Prostate gland (tissue), 2 donors: ENCODE measurements at regions not wholly inside any gene's neighbourhood (a gene's known extent, or its start where the extent isn't known, plus 50 kb on each side); places are given as distances from the start of the nearest gene placed in this dataset.

Experiments used
- POLR2A ChIP-seq: fragments of 450-650 bp; IDR thresholded peaks from one replicate; pipeline ENCODE4 v1.6.1; 2016; ENCODE audit warnings: antibody characterized with exemption, mild to moderate bottlenecking
- TF ChIP-seq, protein P1 (sequence below), 4 experiments: fragments of 200-600 bp in 2 of 4; fragments of 450-650 bp in 2 of 4; sonication (generic) in 2 of 4; IDR thresholded peaks; 1 replicate in 3 of 4; 2 replicates in 1 of 4; pipeline ENCODE4 v1.5.1; 2016 to 2019; ENCODE audit warnings: antibody characterized with exemption in 4 of 4, mild to moderate bottlenecking in 2 of 4, moderate library complexity in 2 of 4

DNA sequence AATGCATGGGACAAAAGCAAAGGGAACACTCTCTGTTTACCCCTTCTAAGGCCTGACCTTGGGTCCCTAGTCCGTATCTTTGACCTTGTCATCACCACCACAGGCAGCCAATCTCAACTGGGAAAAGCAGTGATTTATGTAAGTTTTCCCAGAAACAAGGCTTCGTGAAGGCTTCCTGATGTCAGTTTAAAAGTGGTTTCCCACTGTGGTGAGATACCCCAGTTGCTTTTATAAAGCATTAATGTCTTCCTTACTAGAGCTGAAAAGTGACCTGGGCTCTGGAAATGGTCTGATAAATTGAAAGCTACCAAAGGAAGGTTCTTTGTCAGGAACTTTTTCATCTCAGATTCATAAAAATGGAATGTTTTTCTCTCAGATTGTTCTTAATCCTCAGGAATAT lies 536.4 kb upstream of the PTBP2 start:
- TF ChIP-seq POLR2A: no peak
- TF ChIP-seq, protein P1, sequence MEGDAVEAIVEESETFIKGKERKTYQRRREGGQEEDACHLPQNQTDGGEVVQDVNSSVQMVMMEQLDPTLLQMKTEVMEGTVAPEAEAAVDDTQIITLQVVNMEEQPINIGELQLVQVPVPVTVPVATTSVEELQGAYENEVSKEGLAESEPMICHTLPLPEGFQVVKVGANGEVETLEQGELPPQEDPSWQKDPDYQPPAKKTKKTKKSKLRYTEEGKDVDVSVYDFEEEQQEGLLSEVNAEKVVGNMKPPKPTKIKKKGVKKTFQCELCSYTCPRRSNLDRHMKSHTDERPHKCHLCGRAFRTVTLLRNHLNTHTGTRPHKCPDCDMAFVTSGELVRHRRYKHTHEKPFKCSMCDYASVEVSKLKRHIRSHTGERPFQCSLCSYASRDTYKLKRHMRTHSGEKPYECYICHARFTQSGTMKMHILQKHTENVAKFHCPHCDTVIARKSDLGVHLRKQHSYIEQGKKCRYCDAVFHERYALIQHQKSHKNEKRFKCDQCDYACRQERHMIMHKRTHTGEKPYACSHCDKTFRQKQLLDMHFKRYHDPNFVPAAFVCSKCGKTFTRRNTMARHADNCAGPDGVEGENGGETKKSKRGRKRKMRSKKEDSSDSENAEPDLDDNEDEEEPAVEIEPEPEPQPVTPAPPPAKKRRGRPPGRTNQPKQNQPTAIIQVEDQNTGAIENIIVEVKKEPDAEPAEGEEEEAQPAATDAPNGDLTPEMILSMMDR (IDR thresholded peaks at IDR 0.05): no peak
